Epithelial cell of proximal tubule (primary cell): ENCODE measurements at regions not wholly inside any gene's neighbourhood (a gene's known extent, or its start where the extent isn't known, plus 50 kb on each side); places are given as distances from the start of the nearest gene placed in this dataset.

ENCODE experiments used
- DNase-seq: peaks from one replicate; pipeline ENCODE4 v3.0.0-alpha.2; 2011; ENCODE audit warnings: low read depth
- H3K4me3 ChIP-seq: 2 replicates; pipeline ENCODE4 v1.5.1; 2011; ENCODE audit warnings: low read depth, mild to moderate bottlenecking, low read length
- CTCF ChIP-seq: conservative IDR thresholded peaks from 2 replicates; pipeline ENCODE4 v1.5.1; 2012; ENCODE audit warnings: low read depth, mild to moderate bottlenecking, low read length

- no peak for DNase-seq
- no peak for TF ChIP-seq CTCF
- H3K4me3 ChIP-seq, result no peak overlapping the region
Observed at GRCh38 chr1:63069214-63069613, 253.2 kb upstream of the FOXD3 start.

GRCh38 chr1:63073309-63074306 is 248.8 kb upstream of the FOXD3 start:
- TF ChIP-seq CTCF, result peak; percentile 66
- no peak for DNase-seq
- peak overlapping the region; percentile 46 for H3K4me3 ChIP-seq

GRCh38 chr1:63074321-63074720 is 248.0 kb upstream of the FOXD3 start:
- no peak for TF ChIP-seq CTCF
- peak overlapping the region; percentile 46 for H3K4me3 ChIP-seq

GRCh38 chr1:63082766-63083165 is 239.6 kb upstream of the FOXD3 start:
- DNase-seq, result no peak
- no peak for TF ChIP-seq CTCF

More at GRCh38 chr1:63074321-63074720, 248.0 kb upstream of the FOXD3 start:
- no peak for DNase-seq

GRCh38 chr1:63087966-63088365 is 234.4 kb upstream of the FOXD3 start:
- no peak overlapping the region for H3K4me3 ChIP-seq
- no peak for TF ChIP-seq CTCF

More at GRCh38 chr1:63082766-63083165, 239.6 kb upstream of the FOXD3 start:
- H3K4me3 ChIP-seq, result no peak overlapping the region

GRCh38 chr1:63099188-63099587 is 223.2 kb upstream of the FOXD3 start:
- TF ChIP-seq CTCF, result no peak
- no peak for DNase-seq
- H3K4me3 ChIP-seq, result no peak overlapping the region

More at GRCh38 chr1:63087966-63088365, 234.4 kb upstream of the FOXD3 start:
- DNase-seq, result no peak

GRCh38 chr1:63101336-63101735 is 221.0 kb upstream of the FOXD3 start:
- TF ChIP-seq CTCF, result no peak
- peak; percentile 57 for DNase-seq
- H3K4me3 ChIP-seq, result no peak overlapping the region
